ENCODE measurements at regions not wholly inside any gene's neighbourhood (a gene's known extent, or its start where the extent isn't known, plus 50 kb on each side); places are given as distances from the start of the nearest gene placed in this dataset.
A peak's percentile ranks its signal among the peaks of the same experiment; 100 is the strongest.
"Not testable (repeated sequence)": the region's sequence is repeated elsewhere in the genome, so short reads cannot be mapped to it uniquely, and the experiment has no call there.

DNA sequence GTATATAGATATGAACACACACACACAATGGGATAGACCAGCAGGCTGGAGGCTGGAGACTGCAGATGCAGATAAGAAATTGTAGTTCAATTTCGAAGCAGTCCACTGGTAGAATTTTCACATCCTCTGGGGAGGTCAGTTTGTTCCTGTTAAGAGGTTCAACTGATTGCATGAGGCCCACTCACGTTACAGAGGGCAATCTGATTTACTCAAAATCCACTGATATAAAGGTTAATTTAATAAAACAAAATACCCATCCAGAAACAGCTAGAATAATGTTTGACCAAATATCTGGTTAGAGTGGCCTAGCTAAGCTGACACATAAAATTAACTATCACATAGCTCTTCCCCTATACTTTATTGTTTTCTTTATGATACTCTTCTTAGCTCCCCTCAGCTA, 162.9 kb upstream of the SMIM30 start:
- no peak overlapping the region for H3K4me3 ChIP-seq (ENCODE audit: low read depth, low read length)
- no peaks in the 10 kb centered on the region for H3K36me3 ChIP-seq (ENCODE audit: control insufficient read depth, insufficient read depth, low read length)
- H3K9ac ChIP-seq (ENCODE audit: low read length): no peak overlapping the region
- 0 out of 2 replicates have a peak, but pooled peaks cover 4% of the 10 kb centered on the region for H3K9me3 ChIP-seq (ENCODE audit: control insufficient read depth, insufficient read depth, low read depth, low read length)
- no peaks in the 10 kb centered on the region for H3K4me1 ChIP-seq (ENCODE audit: control insufficient read depth, insufficient read depth, low read length)
- no peak overlapping the region for H3K27ac ChIP-seq (ENCODE audit: low read depth, low read length)
- no peaks in the 10 kb centered on the region for H3K27me3 ChIP-seq (ENCODE audit: control insufficient read depth, insufficient read depth, low read length)

DNA sequence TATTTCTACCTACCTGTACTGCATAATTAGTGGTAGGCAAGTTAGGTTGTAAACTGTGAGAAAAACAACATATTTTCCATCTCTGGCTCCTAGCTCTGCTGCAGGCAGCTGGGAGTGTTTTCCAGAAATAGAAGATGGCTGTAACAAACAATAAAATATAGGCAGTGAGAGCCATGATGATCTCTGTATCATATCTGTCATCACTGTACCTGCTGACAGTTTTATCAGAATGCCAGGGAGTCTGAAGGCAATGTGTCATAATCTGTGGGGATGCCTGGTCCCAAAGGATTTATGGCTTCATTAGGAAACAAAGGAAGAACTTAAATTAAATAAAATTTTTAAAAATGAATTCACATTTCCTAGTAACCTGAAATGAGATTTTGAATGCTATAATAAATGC, 160.9 kb upstream of the SMIM30 start:
- no peak overlapping the region for H3K4me3 ChIP-seq (ENCODE audit: low read depth, low read length)
- no peak overlapping the region for H3K9ac ChIP-seq (ENCODE audit: low read length)
- H3K9me3 ChIP-seq (ENCODE audit: control insufficient read depth, insufficient read depth, low read depth, low read length): peaks cover 7% of the 10 kb centered on the region; the same call in 1 of the 2 replicates
- no peaks in the 10 kb centered on the region for H3K36me3 ChIP-seq (ENCODE audit: control insufficient read depth, insufficient read depth, low read length)
- no peak overlapping the region for H3K27ac ChIP-seq (ENCODE audit: low read depth, low read length)
- H3K27me3 ChIP-seq (ENCODE audit: control insufficient read depth, insufficient read depth, low read length): no peaks in the 10 kb centered on the region
- no peaks in the 10 kb centered on the region for H3K4me1 ChIP-seq (ENCODE audit: control insufficient read depth, insufficient read depth, low read length)

DNA sequence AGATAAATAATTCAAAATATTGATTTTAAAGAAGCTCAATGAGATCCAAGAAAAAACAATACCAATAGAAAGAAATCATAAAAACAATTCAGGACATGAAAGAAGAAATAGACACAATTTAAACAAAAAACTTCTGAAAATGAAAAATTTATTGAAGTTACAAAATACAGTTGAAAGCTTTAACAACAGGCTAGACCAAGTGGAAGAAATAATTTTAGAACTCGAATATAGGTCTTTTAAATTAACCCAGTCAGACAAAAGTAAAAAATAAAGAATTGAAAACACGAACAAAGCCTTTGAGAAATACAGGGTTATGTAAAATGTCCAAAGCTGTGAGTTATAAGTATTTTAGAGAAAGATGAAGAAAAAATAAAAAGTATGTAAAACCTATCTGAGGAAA, 152.4 kb upstream of the SMIM30 start:
- no peak overlapping the region for H3K9ac ChIP-seq (ENCODE audit: low read length)
- no peaks in the 10 kb centered on the region for H3K36me3 ChIP-seq (ENCODE audit: control insufficient read depth, insufficient read depth, low read length)
- peaks cover 13% of the 10 kb centered on the region; the same call in 1 of the 2 replicates for H3K9me3 ChIP-seq (ENCODE audit: control insufficient read depth, insufficient read depth, low read depth, low read length)
- H3K4me3 ChIP-seq (ENCODE audit: low read depth, low read length): no peak overlapping the region
- no peak overlapping the region for H3K27ac ChIP-seq (ENCODE audit: low read depth, low read length)
- no peaks in the 10 kb centered on the region for H3K27me3 ChIP-seq (ENCODE audit: control insufficient read depth, insufficient read depth, low read length)
- no peaks in the 10 kb centered on the region for H3K4me1 ChIP-seq (ENCODE audit: control insufficient read depth, insufficient read depth, low read length)

DNA sequence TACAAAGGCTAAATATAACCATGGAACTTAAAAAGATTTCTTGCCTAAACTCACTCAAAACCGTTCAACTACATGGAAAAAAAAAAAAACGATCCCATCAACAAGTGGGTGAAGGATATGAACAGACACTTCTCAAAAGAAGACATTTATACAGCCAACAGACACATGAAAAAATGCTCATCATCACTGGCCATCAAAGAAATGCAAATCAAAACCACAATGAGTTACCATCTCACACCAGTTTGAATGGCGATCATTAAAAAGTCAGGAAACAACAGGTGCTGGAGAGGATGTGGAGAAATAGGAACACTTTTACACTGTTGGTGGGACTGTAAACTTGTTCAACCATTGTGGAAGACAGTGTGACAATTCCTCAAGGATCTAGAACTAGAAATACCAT, 151.2 kb upstream of the SMIM30 start:
- H3K9me3 ChIP-seq (ENCODE audit: control insufficient read depth, insufficient read depth, low read depth, low read length): peaks cover 11% of the 10 kb centered on the region; the same call in 1 of the 2 replicates
- H3K27ac ChIP-seq (ENCODE audit: low read depth, low read length); H3K36me3 ChIP-seq (ENCODE audit: control insufficient read depth, insufficient read depth, low read length); H3K4me1 ChIP-seq (ENCODE audit: control insufficient read depth, insufficient read depth, low read length); H3K27me3 ChIP-seq (ENCODE audit: control insufficient read depth, insufficient read depth, low read length); H3K4me3 ChIP-seq (ENCODE audit: low read depth, low read length); H3K9ac ChIP-seq (ENCODE audit: low read length): not testable (repeated sequence)

DNA sequence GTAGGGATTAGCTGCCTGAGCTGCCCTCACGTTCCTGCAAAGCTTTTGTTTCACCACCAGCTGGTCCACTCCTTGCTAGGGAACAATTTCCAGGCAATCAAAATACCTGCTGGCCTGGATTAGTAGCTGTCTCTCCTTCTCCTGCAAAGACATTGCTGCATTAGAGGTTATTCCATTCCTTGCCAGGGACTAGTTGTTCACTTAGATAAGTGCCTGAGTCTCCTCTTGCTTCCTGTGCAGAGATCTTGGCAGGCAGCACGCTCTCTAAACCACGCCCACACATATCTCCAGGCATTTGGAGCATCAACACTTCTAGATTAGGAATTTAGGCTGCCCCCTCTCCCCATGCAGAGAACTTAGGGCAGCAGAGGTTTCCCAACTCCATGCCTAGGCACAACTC, 150.4 kb upstream of the SMIM30 start:
- no peaks in the 10 kb centered on the region for H3K27me3 ChIP-seq (ENCODE audit: control insufficient read depth, insufficient read depth, low read length)
- no peaks in the 10 kb centered on the region for H3K4me1 ChIP-seq (ENCODE audit: control insufficient read depth, insufficient read depth, low read length)
- H3K36me3 ChIP-seq (ENCODE audit: control insufficient read depth, insufficient read depth, low read length): no peaks in the 10 kb centered on the region
- no peak overlapping the region for H3K27ac ChIP-seq (ENCODE audit: low read depth, low read length)
- H3K9me3 ChIP-seq (ENCODE audit: control insufficient read depth, insufficient read depth, low read depth, low read length): peaks cover 11% of the 10 kb centered on the region; the same call in 1 of the 2 replicates
- no peak overlapping the region for H3K4me3 ChIP-seq (ENCODE audit: low read depth, low read length)
- H3K9ac ChIP-seq (ENCODE audit: low read length): no peak overlapping the region

DNA sequence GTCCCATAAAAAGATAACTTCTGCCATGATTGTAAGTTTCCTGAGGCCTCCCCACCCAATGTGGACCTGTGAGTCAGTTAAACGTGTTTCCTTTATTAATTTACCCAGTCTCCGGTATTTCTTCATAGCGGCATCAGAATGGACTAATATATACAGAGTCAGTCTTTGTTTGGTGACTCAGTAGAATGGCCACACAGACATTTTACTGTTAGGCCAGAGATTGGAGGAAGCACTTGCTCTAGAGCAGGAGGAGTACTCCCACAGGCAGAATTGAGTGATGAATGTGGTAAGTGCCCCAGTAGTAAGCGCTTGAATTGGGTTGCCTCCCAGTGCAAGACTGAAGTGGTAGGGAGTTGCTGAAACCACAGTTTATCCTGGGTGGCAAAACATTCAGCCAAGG, 149.5 kb upstream of the SMIM30 start:
- Histone ChIP-seq H3K4me1 (ENCODE audit: control insufficient read depth, insufficient read depth, low read length) (no peaks in the 10 kb centered on the region), H3K9me3 (ENCODE audit: control insufficient read depth, insufficient read depth, low read depth, low read length) (peaks cover 11% of the 10 kb centered on the region; the same call in 1 of the 2 replicates), H3K4me3 (ENCODE audit: low read depth, low read length) (no peak overlapping the region), H3K9ac (ENCODE audit: low read length) (no peak overlapping the region), H3K27ac (ENCODE audit: low read depth, low read length) (no peak overlapping the region), H3K27me3 (ENCODE audit: control insufficient read depth, insufficient read depth, low read length) (no peaks in the 10 kb centered on the region), H3K36me3 (ENCODE audit: control insufficient read depth, insufficient read depth, low read length) (no peaks in the 10 kb centered on the region)

DNA sequence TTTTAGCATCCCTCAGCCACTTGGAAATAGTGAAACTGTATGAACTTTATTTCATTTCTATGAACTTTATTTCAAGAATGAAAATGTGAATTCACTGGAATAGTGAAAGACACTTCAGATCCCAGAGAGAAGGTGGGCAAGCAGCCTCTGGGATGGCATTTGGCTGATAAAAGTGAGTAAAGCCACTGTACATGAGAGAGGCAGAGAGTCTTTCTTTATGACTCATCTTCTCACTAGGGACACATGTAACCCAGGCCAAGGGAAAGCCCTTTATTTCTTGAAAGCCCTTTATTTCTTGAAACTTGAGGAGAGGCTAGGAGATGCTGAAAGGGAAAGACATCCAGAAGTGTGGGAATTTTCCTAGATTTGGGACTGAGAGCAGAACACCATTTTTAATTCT, 148.9 kb upstream of the SMIM30 start:
- H3K9me3 ChIP-seq (ENCODE audit: control insufficient read depth, insufficient read depth, low read depth, low read length): peaks cover 11% of the 10 kb centered on the region; the same call in 1 of the 2 replicates
- no peaks in the 10 kb centered on the region for H3K4me1 ChIP-seq (ENCODE audit: control insufficient read depth, insufficient read depth, low read length)
- H3K27ac ChIP-seq (ENCODE audit: low read depth, low read length): no peak overlapping the region
- H3K27me3 ChIP-seq (ENCODE audit: control insufficient read depth, insufficient read depth, low read length): no peaks in the 10 kb centered on the region
- no peaks in the 10 kb centered on the region for H3K36me3 ChIP-seq (ENCODE audit: control insufficient read depth, insufficient read depth, low read length)
- H3K4me3 ChIP-seq (ENCODE audit: low read depth, low read length): no peak overlapping the region
- no peak overlapping the region for H3K9ac ChIP-seq (ENCODE audit: low read length)

DNA sequence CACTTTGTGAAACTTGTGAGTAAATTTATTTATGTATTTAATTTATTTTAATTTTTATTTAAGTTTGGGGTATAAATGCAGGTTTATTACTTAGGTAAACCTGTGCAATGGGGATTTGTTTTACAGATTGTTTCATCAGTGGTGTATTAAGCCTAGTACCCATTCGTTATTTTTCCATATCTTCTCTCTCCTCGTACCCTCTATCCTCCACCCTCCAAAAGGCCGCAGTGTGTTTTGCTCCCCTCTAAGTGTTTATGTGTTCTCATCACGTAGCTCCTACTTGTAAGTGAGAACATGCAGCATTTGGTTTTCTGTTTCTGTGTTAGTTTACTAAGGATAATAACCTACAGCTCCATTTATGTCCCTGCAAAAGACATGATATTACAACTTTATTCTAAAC, 145.4 kb upstream of the SMIM30 start:
- H3K4me1 ChIP-seq (ENCODE audit: control insufficient read depth, insufficient read depth, low read length): no peaks in the 10 kb centered on the region
- peak overlapping the region; percentile 46; the same call in 1 of the 2 replicates for H3K4me3 ChIP-seq (ENCODE audit: low read depth, low read length)
- no peak overlapping the region for H3K9ac ChIP-seq (ENCODE audit: low read length)
- no peak overlapping the region for H3K27ac ChIP-seq (ENCODE audit: low read depth, low read length)
- no peaks in the 10 kb centered on the region for H3K36me3 ChIP-seq (ENCODE audit: control insufficient read depth, insufficient read depth, low read length)
- H3K9me3 ChIP-seq (ENCODE audit: control insufficient read depth, insufficient read depth, low read depth, low read length): peaks cover 8% of the 10 kb centered on the region; the same call in 1 of the 2 replicates
- H3K27me3 ChIP-seq (ENCODE audit: control insufficient read depth, insufficient read depth, low read length): no peaks in the 10 kb centered on the region

DNA sequence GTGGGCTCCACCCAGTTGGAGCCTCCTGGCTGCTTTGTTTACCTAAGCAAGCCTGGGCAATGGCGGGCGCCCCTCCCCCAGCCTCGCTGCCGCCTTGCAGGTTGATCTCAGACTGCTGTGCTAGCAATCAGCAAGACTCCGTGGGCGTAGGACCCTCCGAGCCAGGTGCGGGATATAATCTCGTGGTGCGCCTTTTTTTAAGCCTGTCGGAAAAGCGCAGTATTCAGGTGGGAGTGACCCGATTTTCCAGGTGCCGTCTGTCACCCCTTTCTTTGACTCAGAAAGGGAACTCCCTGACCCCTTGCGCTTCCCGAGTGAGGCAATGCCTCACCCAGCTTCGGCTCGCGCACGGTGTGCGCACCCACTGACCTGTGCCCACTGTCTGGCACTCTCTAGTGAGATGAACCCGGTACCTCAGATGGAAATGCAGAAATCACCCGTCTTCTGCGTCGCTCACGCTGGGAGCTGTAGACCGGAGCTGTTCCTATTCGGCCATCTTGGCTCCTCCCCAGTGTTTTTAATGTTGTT, 144.9 kb upstream of the SMIM30 start:
- H3K9me3 ChIP-seq (ENCODE audit: control insufficient read depth, insufficient read depth, low read depth, low read length); H3K36me3 ChIP-seq (ENCODE audit: control insufficient read depth, insufficient read depth, low read length); H3K9ac ChIP-seq (ENCODE audit: low read length); H3K27me3 ChIP-seq (ENCODE audit: control insufficient read depth, insufficient read depth, low read length); H3K27ac ChIP-seq (ENCODE audit: low read depth, low read length); H3K4me1 ChIP-seq (ENCODE audit: control insufficient read depth, insufficient read depth, low read length): not testable (repeated sequence)
- H3K4me3 ChIP-seq (ENCODE audit: low read depth, low read length): peak overlapping the region; percentile 46; the same call in 1 of the 2 replicates

DNA sequence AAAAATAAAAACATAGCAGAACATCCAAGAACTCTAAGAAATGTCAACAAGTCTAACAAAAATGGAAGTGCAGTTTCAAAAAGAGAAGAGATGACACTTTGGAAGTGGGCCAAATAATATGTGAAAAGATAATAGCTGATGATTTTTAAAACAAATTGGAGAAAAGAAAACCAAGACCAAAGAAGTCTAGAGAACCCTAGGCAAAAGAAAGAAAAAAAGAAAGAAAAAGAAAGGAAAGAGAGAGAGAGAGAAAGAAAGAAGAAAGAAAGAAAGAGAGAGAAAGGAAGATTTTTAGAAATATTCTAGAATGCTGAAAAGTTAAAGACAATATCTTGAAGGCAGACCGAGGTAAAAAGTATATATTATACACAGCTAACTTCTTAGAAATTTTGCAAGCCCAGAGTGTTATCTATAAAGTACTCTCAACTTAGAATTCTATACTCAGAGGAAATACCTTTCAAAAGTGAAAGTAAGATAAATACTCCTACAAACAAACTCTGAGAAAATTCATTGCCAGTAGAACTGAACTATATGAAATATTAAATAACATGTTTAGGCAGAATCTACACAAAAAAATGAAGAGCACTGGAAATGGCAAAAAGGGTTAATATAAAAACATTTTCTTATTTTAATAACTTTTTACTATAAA, 138.7 kb upstream of the SMIM30 start:
- H3K9me3 ChIP-seq (ENCODE audit: control insufficient read depth, insufficient read depth, low read depth, low read length): no peaks in the 10 kb centered on the region
- no peaks in the 10 kb centered on the region for H3K27me3 ChIP-seq (ENCODE audit: control insufficient read depth, insufficient read depth, low read length)
- H3K4me3 ChIP-seq (ENCODE audit: low read depth, low read length): no peak overlapping the region
- H3K36me3 ChIP-seq (ENCODE audit: control insufficient read depth, insufficient read depth, low read length): no peaks in the 10 kb centered on the region
- H3K9ac ChIP-seq (ENCODE audit: low read length): no peak overlapping the region
- no peak overlapping the region for H3K27ac ChIP-seq (ENCODE audit: low read depth, low read length)
- H3K4me1 ChIP-seq (ENCODE audit: control insufficient read depth, insufficient read depth, low read length): no peaks in the 10 kb centered on the region

DNA sequence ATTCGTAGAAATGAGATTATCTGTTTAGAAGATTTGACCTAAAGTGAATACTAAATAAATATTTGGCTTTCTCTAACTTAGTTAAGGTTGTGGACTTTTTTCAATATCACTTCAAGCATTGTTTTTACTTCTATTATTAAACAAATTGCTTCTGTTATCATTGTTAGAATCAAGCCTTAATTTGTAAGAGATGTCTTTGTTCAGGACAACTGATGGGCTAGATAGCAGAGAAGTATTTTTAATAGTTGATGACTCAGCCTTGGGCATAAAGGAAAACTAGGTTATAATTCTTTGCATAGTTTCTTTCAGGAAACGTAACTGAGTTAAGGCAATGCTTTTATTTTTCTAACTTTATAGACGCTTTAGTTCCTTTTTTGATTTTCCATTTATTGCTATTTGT, 128.8 kb upstream of the SMIM30 start:
- Histone ChIP-seq H3K9ac (ENCODE audit: low read length) (no peak overlapping the region), H3K27ac (ENCODE audit: low read depth, low read length) (no peak overlapping the region), H3K4me3 (ENCODE audit: low read depth, low read length) (no peak overlapping the region), H3K9me3 (ENCODE audit: control insufficient read depth, insufficient read depth, low read depth, low read length) (no peaks in the 10 kb centered on the region), H3K4me1 (ENCODE audit: control insufficient read depth, insufficient read depth, low read length) (no peaks in the 10 kb centered on the region), H3K27me3 (ENCODE audit: control insufficient read depth, insufficient read depth, low read length) (no peaks in the 10 kb centered on the region), H3K36me3 (ENCODE audit: control insufficient read depth, insufficient read depth, low read length) (no peaks in the 10 kb centered on the region)

All from HUES6 (cell line).